WTC11 (cell line): ENCODE measurements at regions not wholly inside any gene's neighbourhood (a gene's known extent, or its start where the extent isn't known, plus 50 kb on each side); places are given as distances from the start of the nearest gene placed in this dataset.

Source experiments
- ATF3 ChIP-seq: sonication (generic); formaldehyde crosslinking; conservative IDR thresholded peaks from 2 replicates; pipeline ENCODE4 v1.8.1; 2022; ENCODE audit warnings: mild to moderate bottlenecking, missing genetic modification reagents
- CREM ChIP-seq: sonication (generic); formaldehyde crosslinking; IDR thresholded peaks from 2 replicates; pipeline ENCODE4 v1.8.1; 2022; ENCODE audit warnings: mild to moderate bottlenecking, missing genetic modification reagents, moderate library complexity
- CTCF ChIP-seq: fragments of 200-600 bp; IDR thresholded peaks from 2 replicates; pipeline ENCODE4 v1.8.0; 2022; ENCODE audit warnings: antibody characterized with exemption
- E2F1 ChIP-seq: sonication (generic); formaldehyde crosslinking; IDR thresholded peaks from 2 replicates; pipeline ENCODE4 v1.8.0; 2022; ENCODE audit warnings: mild to moderate bottlenecking, missing genetic modification reagents
- E2F4 ChIP-seq: sonication (generic); formaldehyde crosslinking; IDR thresholded peaks from 2 replicates; pipeline ENCODE4 v1.8.1; 2022; ENCODE audit warnings: low read depth, mild to moderate bottlenecking, moderate library complexity, missing genetic modification reagents, borderline replicate concordance
- E2F5 ChIP-seq: sonication (generic); formaldehyde crosslinking; IDR thresholded peaks from 2 replicates; pipeline ENCODE4 v1.8.1; 2022; ENCODE audit warnings: mild to moderate bottlenecking, moderate library complexity, missing genetic modification reagents
- GABPB1 ChIP-seq: sonication (generic); formaldehyde crosslinking; IDR thresholded peaks from 2 replicates; pipeline ENCODE4 v1.8.1; 2023; ENCODE audit warnings: mild to moderate bottlenecking, missing genetic modification reagents
- HMGXB4 ChIP-seq: sonication (generic); formaldehyde crosslinking; IDR thresholded peaks from 2 replicates; pipeline ENCODE4 v1.8.1; 2023; ENCODE audit warnings: mild to moderate bottlenecking, moderate library complexity, missing genetic modification reagents
- JUN ChIP-seq: sonication (generic); formaldehyde crosslinking; IDR thresholded peaks from 2 replicates; pipeline ENCODE4 v1.8.0; 2023; ENCODE audit warnings: mild to moderate bottlenecking, missing genetic modification reagents
- NFYB ChIP-seq: sonication (generic); formaldehyde crosslinking; conservative IDR thresholded peaks from 2 replicates; pipeline ENCODE4 v1.8.0; 2022; ENCODE audit warnings: low read depth, missing genetic modification reagents
- SMAD4 ChIP-seq: sonication (generic); formaldehyde crosslinking; IDR thresholded peaks from 2 replicates; pipeline ENCODE4 v1.8.0; 2022; ENCODE audit warnings: mild to moderate bottlenecking, missing genetic modification reagents
- TP53 ChIP-seq: sonication (generic); formaldehyde crosslinking; IDR thresholded peaks from 2 replicates; pipeline ENCODE4 v1.8.1; 2023; ENCODE audit warnings: mild to moderate bottlenecking, missing genetic modification reagents
- ZNF423 ChIP-seq: fragments of 250-450 bp; sonication (Bioruptor Pico); IDR thresholded peaks from 2 replicates; pipeline ENCODE4 v2.1.2; 2022; ENCODE audit warnings: mild to moderate bottlenecking, moderate library complexity

- TF ChIP-seq SMAD4 (CRISPR knock-in tag) (no peak), JUN (no peak), CTCF (no peak), TP53 (CRISPR knock-in tag) (no peak), ATF3 (CRISPR knock-in tag) (no peak), E2F1 (CRISPR knock-in tag) (no peak), E2F4 (no peak), E2F5 (CRISPR knock-in tag) (no peak), HMGXB4 (CRISPR knock-in tag) (no peak), ZNF423 (no peak), GABPB1 (CRISPR knock-in tag) (no peak), NFYB (no peak), CREM (CRISPR knock-in tag) (no peak)
Observed at GRCh38 chr21:24705201-24705600, 902.1 kb downstream of the MRPL39 start.
